ENCODE measurements at regions not wholly inside any gene's neighbourhood (a gene's known extent, or its start where the extent isn't known, plus 50 kb on each side); places are given as distances from the start of the nearest gene placed in this dataset.

DNA sequence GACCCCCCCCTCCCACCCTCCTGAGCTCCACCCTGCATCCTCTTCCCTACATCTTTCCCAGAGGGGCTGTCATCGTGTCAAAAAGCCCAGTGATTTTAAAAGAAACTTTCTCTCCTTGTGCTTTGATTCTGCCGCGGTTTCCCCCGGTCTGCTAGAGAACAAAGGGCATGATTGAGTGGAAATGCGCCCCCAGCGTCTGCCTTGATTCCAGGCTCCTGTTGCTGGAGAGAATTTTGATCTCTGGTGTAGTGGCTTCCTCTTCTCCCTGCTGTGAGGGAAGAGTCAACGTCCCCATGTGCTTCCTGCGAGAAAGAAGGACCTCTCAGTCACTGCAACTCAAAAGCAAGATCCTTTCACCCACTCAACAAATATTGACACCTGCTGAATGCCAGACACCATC lies 61.9 kb upstream of the RAPGEF1 start:
- H3K4me1 ChIP-seq = peaks cover 12% of the 10 kb centered on the region
- TF ChIP-seq, protein P1, sequence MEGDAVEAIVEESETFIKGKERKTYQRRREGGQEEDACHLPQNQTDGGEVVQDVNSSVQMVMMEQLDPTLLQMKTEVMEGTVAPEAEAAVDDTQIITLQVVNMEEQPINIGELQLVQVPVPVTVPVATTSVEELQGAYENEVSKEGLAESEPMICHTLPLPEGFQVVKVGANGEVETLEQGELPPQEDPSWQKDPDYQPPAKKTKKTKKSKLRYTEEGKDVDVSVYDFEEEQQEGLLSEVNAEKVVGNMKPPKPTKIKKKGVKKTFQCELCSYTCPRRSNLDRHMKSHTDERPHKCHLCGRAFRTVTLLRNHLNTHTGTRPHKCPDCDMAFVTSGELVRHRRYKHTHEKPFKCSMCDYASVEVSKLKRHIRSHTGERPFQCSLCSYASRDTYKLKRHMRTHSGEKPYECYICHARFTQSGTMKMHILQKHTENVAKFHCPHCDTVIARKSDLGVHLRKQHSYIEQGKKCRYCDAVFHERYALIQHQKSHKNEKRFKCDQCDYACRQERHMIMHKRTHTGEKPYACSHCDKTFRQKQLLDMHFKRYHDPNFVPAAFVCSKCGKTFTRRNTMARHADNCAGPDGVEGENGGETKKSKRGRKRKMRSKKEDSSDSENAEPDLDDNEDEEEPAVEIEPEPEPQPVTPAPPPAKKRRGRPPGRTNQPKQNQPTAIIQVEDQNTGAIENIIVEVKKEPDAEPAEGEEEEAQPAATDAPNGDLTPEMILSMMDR (IDR thresholded peaks at IDR 0.05; ENCODE audit: low read depth, low read length) = no peak
- no peaks in the 10 kb centered on the region for H3K9me3 ChIP-seq
- no peak for DNase-seq
- H3K27me3 ChIP-seq = no peaks in the 10 kb centered on the region
- no peaks in the 10 kb centered on the region for H3K36me3 ChIP-seq
- H3K4me3 ChIP-seq (ENCODE audit: low read depth, low read length) = no peak overlapping the region

- peaks cover 12% of the 10 kb centered on the region for H3K4me1 ChIP-seq
- H3K36me3 ChIP-seq = no peaks in the 10 kb centered on the region
- no peaks in the 10 kb centered on the region for H3K9me3 ChIP-seq
- no peak for DNase-seq
- H3K4me3 ChIP-seq (ENCODE audit: low read depth, low read length) = no peak overlapping the region
- TF ChIP-seq, protein P1 (IDR thresholded peaks at IDR 0.05; ENCODE audit: low read depth, low read length) = peak; percentile 49
- H3K27me3 ChIP-seq = no peaks in the 10 kb centered on the region
These were observed 61.0 kb upstream of the RAPGEF1 start for GRCh38 chr9:131800843-131801242.

DNA sequence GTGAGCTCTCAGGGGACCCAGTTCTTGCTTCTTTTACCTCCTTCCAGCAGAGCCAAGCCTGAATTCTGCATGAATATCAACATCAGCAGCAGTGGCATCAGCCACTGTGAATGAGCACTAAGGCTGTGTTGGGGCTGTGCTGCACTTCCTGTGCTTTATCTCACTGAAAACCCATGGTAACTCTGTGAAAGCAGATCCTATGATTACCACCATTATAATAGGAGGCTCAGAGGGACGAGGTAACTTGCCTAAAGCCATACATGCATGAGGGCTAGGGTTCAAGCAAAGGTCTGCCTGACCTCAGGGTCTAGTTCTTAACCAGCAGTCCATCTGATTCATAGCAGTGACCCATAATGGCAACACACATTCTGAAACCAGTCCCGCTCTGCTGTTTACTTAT lies 60.5 kb upstream of the RAPGEF1 start:
- TF ChIP-seq, protein P1 (IDR thresholded peaks at IDR 0.05; ENCODE audit: low read depth, low read length) = no peak
- no peak for DNase-seq
- no peak overlapping the region for H3K4me3 ChIP-seq (ENCODE audit: low read depth, low read length)
- no peaks in the 10 kb centered on the region for H3K9me3 ChIP-seq
- no peaks in the 10 kb centered on the region for H3K36me3 ChIP-seq
- H3K4me1 ChIP-seq = peaks cover 12% of the 10 kb centered on the region
- H3K27me3 ChIP-seq = no peaks in the 10 kb centered on the region

DNA sequence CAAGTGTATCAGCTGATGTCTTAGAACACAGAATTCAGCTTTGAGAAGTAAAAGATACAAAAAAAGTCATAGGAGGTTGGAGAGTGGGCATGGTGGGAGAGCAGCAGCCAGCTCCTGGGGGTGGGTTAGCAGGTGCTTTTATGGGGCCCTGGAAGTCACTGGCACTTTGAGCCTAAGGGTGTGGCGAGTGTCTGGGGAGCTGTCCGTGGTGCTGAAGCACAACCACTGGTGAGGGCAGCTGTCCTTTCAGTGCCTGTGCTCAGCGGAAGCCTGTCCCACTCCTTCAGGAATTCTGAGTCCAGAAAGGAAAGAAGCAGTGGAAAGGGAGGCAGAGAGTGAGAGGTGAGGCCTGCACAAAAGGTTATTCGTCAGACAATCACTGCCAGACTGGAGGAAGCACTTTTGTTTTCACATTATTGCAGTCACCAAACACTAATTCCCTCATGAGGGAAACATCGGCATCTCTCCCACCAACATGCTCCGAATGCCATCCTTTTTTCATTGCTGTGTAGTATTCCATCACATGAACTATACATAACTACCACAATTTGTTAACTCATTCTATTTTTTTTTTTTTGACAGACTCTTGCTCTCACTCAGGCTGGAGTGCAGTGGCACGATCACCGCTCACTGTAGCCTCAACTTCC lies 59.4 kb upstream of the RAPGEF1 start:
- no peak for DNase-seq
- Histone ChIP-seq H3K36me3 (no peaks in the 10 kb centered on the region), H3K27me3 (no peaks in the 10 kb centered on the region), H3K9me3 (no peaks in the 10 kb centered on the region), H3K4me3 (ENCODE audit: low read depth, low read length) (no peak overlapping the region), H3K4me1 (peaks cover 7% of the 10 kb centered on the region; the same call in 1 of the 2 replicates)
- TF ChIP-seq, protein P1 (IDR thresholded peaks at IDR 0.05; ENCODE audit: low read depth, low read length) = no peak

GRCh38 chr9:131798246-131798645 lies 58.4 kb upstream of the RAPGEF1 start:
- H3K27me3 ChIP-seq = no peaks in the 10 kb centered on the region
- H3K36me3 ChIP-seq = no peaks in the 10 kb centered on the region
- no peak overlapping the region for H3K4me3 ChIP-seq (ENCODE audit: low read depth, low read length)
- TF ChIP-seq, protein P1 (IDR thresholded peaks at IDR 0.05; ENCODE audit: low read depth, low read length) = no peak
- H3K4me1 ChIP-seq = 0 out of 2 replicates have a peak, but pooled peaks cover 4% of the 10 kb centered on the region
- H3K9me3 ChIP-seq = no peaks in the 10 kb centered on the region
- DNase-seq = no peak

GRCh38 chr9:131794393-131794792 lies 54.5 kb upstream of the RAPGEF1 start:
- H3K27me3 ChIP-seq = no peaks in the 10 kb centered on the region
- no peaks in the 10 kb centered on the region for H3K4me1 ChIP-seq
- H3K36me3 ChIP-seq = no peaks in the 10 kb centered on the region
- no peaks in the 10 kb centered on the region for H3K9me3 ChIP-seq
- no peak for DNase-seq
- TF ChIP-seq, protein P1 (IDR thresholded peaks at IDR 0.05; ENCODE audit: low read depth, low read length) = no peak
- H3K4me3 ChIP-seq (ENCODE audit: low read depth, low read length) = no peak overlapping the region

All from BE2C (cell line).